ENCODE measurements at regions not wholly inside any gene's neighbourhood (a gene's known extent, or its start where the extent isn't known, plus 50 kb on each side); places are given as distances from the start of the nearest gene placed in this dataset.

GRCh38 chr11:104332110-104332509 is 168.2 kb upstream of the PDGFD start:
- TF ChIP-seq CTCF (IDR thresholded peaks at IDR 0.05), result no peak
- no peak for TF ChIP-seq POLR2A (IDR thresholded peaks at IDR 0.05)
